B cell (primary cell): ENCODE measurements at regions not wholly inside any gene's neighbourhood (a gene's known extent, or its start where the extent isn't known, plus 50 kb on each side); places are given as distances from the start of the nearest gene placed in this dataset.

Source experiments
- ATAC-seq: fragments of 200-7000 bp; cut with Tn5 transposase; one replicate; pipeline ENCODE4 v1.10.0; 2021; ENCODE audit warnings: low read depth, mild to moderate bottlenecking, moderate number of reproducible peaks, moderate library complexity
- CTCF ChIA-PET: fragments of 350-600 bp; sonication (Branson Sonifier 250); formaldehyde crosslinking; loops from one replicate; lab custom pipeline; 2021; ENCODE audit warnings: antibody characterized with exemption, inconsistent platforms; lab: Charles Lee
- POLR2A ChIA-PET: fragments of 350-600 bp; sonication (Branson Sonifier 250); formaldehyde crosslinking; loops from one replicate; lab custom pipeline; 2021; ENCODE audit warnings: antibody characterized with exemption; lab: Charles Lee
- DNase-seq: peaks from one replicate; pipeline ENCODE4 v3.0.0; 2013
- H2AFZ ChIP-seq: 2 replicates; pipeline ENCODE4 v1.6.1; 2012; ENCODE audit warnings: mild to moderate bottlenecking, low read depth, low read length; ENCODE audit not compliant: insufficient read depth, poor library complexity, severe bottlenecking
- H3K27ac ChIP-seq, 2 donors: 1 replicate in 1 of 2; 2 replicates in 1 of 2; pipeline ENCODE4 v1.5.1; 2012 to 2013; ENCODE audit warnings: low read length in 2 of 2, mild to moderate bottlenecking in 2 of 2, moderate library complexity in 1 of 2
- H3K27me3 ChIP-seq, 4 experiments: fragments of 200-600 bp in 1 of 4; sonication (generic) in 1 of 4; replicated peaks in 1 of 4; 1 replicate in 2 of 4; 2 replicates in 2 of 4; pipeline versions ENCODE4 v1.6.1 to v1.7.0; 2013 to 2016; ENCODE audit warnings: low read length in 3 of 4, mild to moderate bottlenecking in 2 of 4, mixed read lengths in 1 of 4, moderate library complexity in 1 of 4; ENCODE audit not compliant: insufficient read depth in 4 of 4, control insufficient read depth in 3 of 4; ENCODE audit errors: control extremely low read depth in 1 of 4
- H3K36me3 ChIP-seq, 2 experiments: replicated peaks in 1 of 2; 1 replicate in 1 of 2; 2 replicates in 1 of 2; pipeline versions ENCODE4 v1.6.1 to v1.7.1; 2013; ENCODE audit warnings: low read length in 1 of 2; ENCODE audit not compliant: insufficient read depth in 2 of 2, control insufficient read depth in 1 of 2; ENCODE audit errors: control extremely low read depth in 1 of 2, extremely low read depth in 1 of 2
- H3K4me1 ChIP-seq, 2 donors: fragments of 200-600 bp in 1 of 2; sonication (generic) in 1 of 2; 1 replicate in 1 of 2; 2 replicates in 1 of 2; pipeline versions ENCODE4 v1.5.1 to v1.6.1; 2013 to 2017; ENCODE audit warnings: low read length in 2 of 2; ENCODE audit not compliant: control insufficient read depth in 2 of 2, insufficient read depth in 2 of 2
- H3K4me2 ChIP-seq: replicated peaks from 2 replicates; pipeline ENCODE3; 2012; ENCODE audit warnings: mild to moderate bottlenecking, low read depth, low read length; ENCODE audit not compliant: poor library complexity, severe bottlenecking
- H3K4me3 ChIP-seq, 5 experiments: fragments of 200-600 bp in 1 of 5; sonication (generic) in 1 of 5; 1 replicate in 3 of 5; 2 replicates in 2 of 5; pipeline versions ENCODE4 v1.5.1 to v1.7.0; 2011 to 2016; ENCODE audit warnings: low read length in 4 of 5, mild to moderate bottlenecking in 4 of 5, low read depth in 2 of 5, control low read depth in 1 of 5, moderate library complexity in 1 of 5; ENCODE audit not compliant: insufficient read depth in 1 of 5; ENCODE audit errors: control extremely low read depth in 1 of 5, extremely low read depth in 1 of 5
- H3K79me2 ChIP-seq: fragments of 200-600 bp; sonication (generic); one replicate; pipeline ENCODE4 v1.6.0; 2016; ENCODE audit warnings: low read length; ENCODE audit not compliant: control insufficient read depth, insufficient read depth
- H3K9ac ChIP-seq: fragments of 200-600 bp; sonication (generic); 2 replicates; pipeline ENCODE4 v1.6.1; 2017; ENCODE audit warnings: mild to moderate bottlenecking, low read length, moderate library complexity
- H3K9me3 ChIP-seq, 3 donors: one replicate each; pipeline versions ENCODE4 v1.6.1 to v1.7.1; 2013; ENCODE audit warnings: low read length in 2 of 3; ENCODE audit not compliant: control insufficient read depth in 2 of 3, insufficient read depth in 1 of 3; ENCODE audit errors: control extremely low read depth in 1 of 3
- H4K20me1 ChIP-seq: 2 replicates; pipeline ENCODE4 v1.6.0; 2012; ENCODE audit warnings: mild to moderate bottlenecking, low read length; ENCODE audit not compliant: insufficient read depth, control insufficient read depth, poor library complexity, severe bottlenecking
- H3K27ac Mint-ChIP-seq: one replicate; pipeline ENCODE4 v1.8.0; 2021; ENCODE audit warnings: mixed read lengths
- H3K27me3 Mint-ChIP-seq: one replicate; pipeline ENCODE4 v1.8.0; 2021; ENCODE audit warnings: mixed read lengths
- H3K4me1 Mint-ChIP-seq: one replicate; pipeline ENCODE4 v1.8.0; 2021; ENCODE audit warnings: mixed read lengths
- H3K4me3 Mint-ChIP-seq: one replicate; pipeline ENCODE4 v1.8.0; 2021; ENCODE audit warnings: mixed read lengths
- H3K9me3 Mint-ChIP-seq: one replicate; pipeline ENCODE4 v1.8.0; 2022; ENCODE audit warnings: mixed read lengths; ENCODE audit not compliant: insufficient read depth
- EZH2 ChIP-seq: IDR thresholded peaks from 2 replicates; pipeline ENCODE4 v1.6.1; 2012; ENCODE audit warnings: borderline replicate concordance, low read depth, mild to moderate bottlenecking, moderate library complexity, low read length; ENCODE audit not compliant: insufficient read depth, poor library complexity, severe bottlenecking
- WGBS: methylation state at CpG from one replicate; pipeline ENCODE4 v1.1.5; 2013; ENCODE audit warnings: missing lambda C conversion rate; ENCODE audit not compliant: insufficient coverage; 5-methylcytosine and 5-hydroxymethylcytosine counted together
- intact Hi-C: fragments of 100-400 bp; cut with micrococcal nuclease; formaldehyde crosslinking; loops from one replicate; pipeline ENCODE4 v1.10.0; 2022
- TF ChIP-seq, protein P1 (sequence below): fragments of 200-600 bp; IDR thresholded peaks from one replicate; pipeline ENCODE4 v1.8.0; 2022; ENCODE audit warnings: antibody characterized with exemption, mild to moderate bottlenecking

DNA sequence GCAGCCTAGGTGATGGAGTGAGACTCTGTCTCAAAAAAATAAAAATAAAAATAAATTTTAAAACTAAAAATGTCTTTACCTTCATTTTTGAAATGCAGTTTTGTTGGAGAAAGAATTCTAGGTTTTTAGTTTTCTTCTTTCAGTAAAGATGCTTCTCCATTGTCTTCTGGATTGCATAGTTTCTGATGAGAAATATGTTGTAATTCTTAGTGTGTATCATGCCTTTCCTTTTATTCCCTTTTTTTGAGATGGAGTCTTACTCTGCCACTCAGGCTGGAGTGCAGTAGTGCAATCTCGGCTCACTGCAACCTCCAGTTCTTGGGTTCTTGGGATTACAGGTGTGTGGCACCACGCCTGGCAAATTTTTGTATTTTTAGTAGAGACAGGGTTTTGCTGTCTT, 130.0 kb upstream of the FBXO11 start:
- H3K27me3 Mint-ChIP-seq, result peaks cover 6% of the 10 kb centered on the region
- no peaks in the 10 kb centered on the region for H3K79me2 ChIP-seq
- H3K9me3 Mint-ChIP-seq, result peaks cover 2% of the 10 kb centered on the region

DNA sequence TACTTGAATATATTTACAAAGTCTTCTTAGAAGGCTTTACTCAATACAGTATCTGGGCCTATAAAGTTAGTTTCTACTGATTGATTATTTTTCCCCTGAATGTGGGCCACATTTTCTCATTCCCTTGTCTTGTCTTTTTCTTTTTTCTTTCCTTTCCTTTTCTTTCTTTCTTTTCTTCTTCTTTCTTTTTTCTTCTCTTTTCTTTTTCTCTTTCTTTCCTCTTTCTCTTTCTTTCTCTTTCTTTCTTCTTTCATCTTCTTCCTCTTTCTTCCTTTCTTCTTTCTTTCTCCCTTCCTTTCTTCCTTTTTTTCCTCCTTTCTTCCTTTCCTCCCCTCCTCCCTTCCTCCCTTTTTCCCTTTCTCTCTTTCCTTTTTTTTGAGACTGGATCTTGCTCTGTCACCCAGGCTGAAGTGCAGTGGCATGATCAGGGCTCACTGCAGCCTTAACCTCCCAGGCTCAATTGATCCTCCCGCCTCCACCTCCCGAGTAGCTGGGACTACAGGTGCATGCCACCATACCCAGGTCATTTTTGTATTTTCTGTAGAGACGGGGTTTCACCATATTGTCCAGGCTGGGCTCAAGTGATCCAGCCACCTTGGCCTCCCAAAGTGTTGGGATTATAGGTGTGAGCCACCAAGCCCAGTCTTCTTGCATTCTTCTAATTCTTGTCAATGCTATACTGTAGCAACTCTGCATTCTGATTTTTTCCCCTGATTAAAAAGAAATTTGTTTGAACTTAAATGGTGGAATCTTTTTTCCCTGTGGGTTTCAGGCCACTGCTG, 133.1 kb upstream of the FBXO11 start:
- CTCF ChIA-PET, result no interaction called here
- no peak for ATAC-seq

More for the DNA sequence above, 130.0 kb upstream of the FBXO11 start:
- ATAC-seq (no peak), DNase-seq (no peak)
- intact Hi-C loops, result no loop called here
- Histone ChIP-seq H3K27me3 (no peaks in the 10 kb centered on the region), H2AFZ (no peak overlapping the region), H3K4me2 (no peak overlapping the region), H3K4me1 (no peaks in the 10 kb centered on the region), H3K9ac (no peak overlapping the region), H3K9me3 (peaks cover 0 to 15% (median 8%) of the 10 kb centered on the region in 3 donors), H3K36me3 (no peaks in the 10 kb centered on the region), H3K4me3 (no peak overlapping the region), H4K20me1 (no peaks in the 10 kb centered on the region), H3K27ac (no peak overlapping the region)
- peaks cover 6% of the 10 kb centered on the region for H3K4me1 Mint-ChIP-seq
- TF ChIP-seq, protein P1, sequence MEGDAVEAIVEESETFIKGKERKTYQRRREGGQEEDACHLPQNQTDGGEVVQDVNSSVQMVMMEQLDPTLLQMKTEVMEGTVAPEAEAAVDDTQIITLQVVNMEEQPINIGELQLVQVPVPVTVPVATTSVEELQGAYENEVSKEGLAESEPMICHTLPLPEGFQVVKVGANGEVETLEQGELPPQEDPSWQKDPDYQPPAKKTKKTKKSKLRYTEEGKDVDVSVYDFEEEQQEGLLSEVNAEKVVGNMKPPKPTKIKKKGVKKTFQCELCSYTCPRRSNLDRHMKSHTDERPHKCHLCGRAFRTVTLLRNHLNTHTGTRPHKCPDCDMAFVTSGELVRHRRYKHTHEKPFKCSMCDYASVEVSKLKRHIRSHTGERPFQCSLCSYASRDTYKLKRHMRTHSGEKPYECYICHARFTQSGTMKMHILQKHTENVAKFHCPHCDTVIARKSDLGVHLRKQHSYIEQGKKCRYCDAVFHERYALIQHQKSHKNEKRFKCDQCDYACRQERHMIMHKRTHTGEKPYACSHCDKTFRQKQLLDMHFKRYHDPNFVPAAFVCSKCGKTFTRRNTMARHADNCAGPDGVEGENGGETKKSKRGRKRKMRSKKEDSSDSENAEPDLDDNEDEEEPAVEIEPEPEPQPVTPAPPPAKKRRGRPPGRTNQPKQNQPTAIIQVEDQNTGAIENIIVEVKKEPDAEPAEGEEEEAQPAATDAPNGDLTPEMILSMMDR, result no peak
- no peak for TF ChIP-seq EZH2
- no peak overlapping the region for H3K4me3 Mint-ChIP-seq
- H3K27ac Mint-ChIP-seq, result no peak overlapping the region
- POLR2A ChIA-PET, result no interaction called here
- CTCF ChIA-PET, result no interaction called here
- WGBS, result 100% methylated on average over 1 of the region's 2 CpGs

More for the DNA sequence above, 133.1 kb upstream of the FBXO11 start:
- Histone ChIP-seq H2AFZ (no peak overlapping the region), H3K9me3 (peaks cover 0 to 15% (median 8%) of the 10 kb centered on the region in 3 donors), H3K79me2 (no peaks in the 10 kb centered on the region), H3K27ac (no peak overlapping the region), H3K4me3 (no peak overlapping the region), H3K9ac (no peak overlapping the region), H3K4me2 (no peak overlapping the region), H3K36me3 (no peaks in the 10 kb centered on the region), H3K27me3 (no peaks in the 10 kb centered on the region), H4K20me1 (no peaks in the 10 kb centered on the region), H3K4me1 (peaks cover 0 to 4% of the 10 kb centered on the region in 2 donors)
- Mint-ChIP-seq H3K27me3 (peaks cover 8% of the 10 kb centered on the region), H3K4me3 (no peak overlapping the region), H3K27ac (no peak overlapping the region), H3K4me1 (peaks cover 18% of the 10 kb centered on the region), H3K9me3 (peaks cover 2% of the 10 kb centered on the region)
- no peak for TF ChIP-seq EZH2
- TF ChIP-seq, protein P1, result peak; percentile 41
- intact Hi-C loops, result no loop called here
- no peak for DNase-seq
- WGBS, result no CpG with 5 or more reads among the region's 3 CpGs
- POLR2A ChIA-PET, result no interaction called here
